H1 (cell line): ENCODE measurements at regions not wholly inside any gene's neighbourhood (a gene's known extent, or its start where the extent isn't known, plus 50 kb on each side); places are given as distances from the start of the nearest gene placed in this dataset.

Experiments used
- CTCF ChIA-PET: fragments of 300-600 bp; sonication (Branson Sonifier 250); formaldehyde crosslinking; loops from one replicate; lab custom pipeline; 2021; ENCODE audit not compliant: partially characterized antibody; lab: Charles Lee
- POLR2A ChIA-PET: fragments of 300-600 bp; sonication (Branson Sonifier 250); formaldehyde crosslinking; loops from one replicate; lab custom pipeline; 2021; ENCODE audit warnings: inconsistent platforms; ENCODE audit not compliant: partially characterized antibody; lab: Charles Lee
- DNase-seq, 2 experiments: peaks; one replicate each; pipeline versions ENCODE4 v3.0.0 to v3.0.0-alpha.2; 2010 to 2022; ENCODE audit warnings: low spot score in 2 of 2, low read depth in 1 of 2, mixed read lengths in 1 of 2
- FAIRE-seq: peaks from 2 replicates; lab custom pipeline; 2011; peaks lifted over from hg19 to GRCh38; lab: Jason Lieb, UNC
- H2AFZ ChIP-seq: 2 replicates; pipeline ENCODE4 v1.8.1; 2012; ENCODE audit warnings: low read length, inconsistent platforms
- H2AK5ac ChIP-seq: 2 replicates; pipeline ENCODE4 v1.6.1; 2013; ENCODE audit warnings: low read depth, low read length
- H2BK120ac ChIP-seq: replicated peaks from 2 replicates; pipeline ENCODE3; 2013; ENCODE audit warnings: low read depth, low read length, inconsistent platforms
- H2BK12ac ChIP-seq: 2 replicates; pipeline ENCODE4 v1.6.1; 2013; ENCODE audit warnings: low read depth, low read length
- H2BK15ac ChIP-seq: 2 replicates; pipeline ENCODE4 v1.6.1; 2013; ENCODE audit warnings: low read length
- H2BK20ac ChIP-seq: 2 replicates; pipeline ENCODE4 v1.6.1; 2013; ENCODE audit warnings: low read length
- H2BK5ac ChIP-seq: 2 replicates; pipeline ENCODE4 v1.6.1; 2013; ENCODE audit warnings: low read depth, low read length
- H3K14ac ChIP-seq: 2 replicates; pipeline ENCODE4 v1.6.1; 2013; ENCODE audit warnings: inconsistent platforms; ENCODE audit not compliant: insufficient read length
- H3K18ac ChIP-seq: 2 replicates; pipeline ENCODE4 v1.6.1; 2013; ENCODE audit warnings: low read length; ENCODE audit errors: extremely low read depth
- H3K23ac ChIP-seq: 2 replicates; pipeline ENCODE4 v1.6.1; 2013; ENCODE audit warnings: inconsistent platforms; ENCODE audit not compliant: insufficient read length
- H3K23me2 ChIP-seq: 2 replicates; pipeline ENCODE4 v1.6.1; 2013; ENCODE audit warnings: low read depth, low read length
- H3K27ac ChIP-seq: 2 replicates; pipeline ENCODE4 v1.6.1; 2011; ENCODE audit warnings: low read depth, low read length, inconsistent platforms
- H3K27me3 ChIP-seq, 4 experiments: replicated peaks in 1 of 4; 1 replicate in 1 of 4; 2 replicates in 3 of 4; pipeline versions ENCODE4 v1.6.1 to v1.8.1; 2011 to 2013; ENCODE audit warnings: low read length in 3 of 4, mild to moderate bottlenecking in 3 of 4, inconsistent platforms in 2 of 4, mixed read lengths in 2 of 4, moderate library complexity in 1 of 4; ENCODE audit not compliant: control insufficient read depth in 3 of 4, insufficient read depth in 3 of 4; ENCODE audit errors: extremely low read depth in 1 of 4
- H3K36me3 ChIP-seq, 4 experiments: 2 replicates each; pipeline versions ENCODE4 v1.6.1 to v1.8.1; 2011 to 2013; ENCODE audit warnings: mild to moderate bottlenecking in 4 of 4, low read length in 3 of 4, moderate library complexity in 2 of 4, control low read depth in 1 of 4, inconsistent platforms in 1 of 4; ENCODE audit not compliant: insufficient read depth in 4 of 4, control insufficient read depth in 2 of 4
- H3K4ac ChIP-seq: replicated peaks from 2 replicates; pipeline ENCODE3; 2013; ENCODE audit warnings: low read length, low read depth, mixed read lengths, inconsistent platforms; ENCODE audit not compliant: insufficient read length
- H3K4me1 ChIP-seq, 4 experiments: replicated peaks in 1 of 4; 1 replicate in 1 of 4; 2 replicates in 3 of 4; pipeline versions ENCODE4 v1.6.1 to v1.8.1; 2011 to 2013; ENCODE audit warnings: low read length in 3 of 4, inconsistent platforms in 2 of 4, mixed read lengths in 1 of 4; ENCODE audit not compliant: insufficient read depth in 4 of 4, control insufficient read depth in 3 of 4
- H3K4me2 ChIP-seq, 2 experiments: 2 replicates each; pipeline versions ENCODE4 v1.6.1 to v1.8.1; 2011 to 2013; ENCODE audit warnings: low read depth in 2 of 2, low read length in 2 of 2, control low read depth in 1 of 2, inconsistent platforms in 1 of 2, mild to moderate bottlenecking in 1 of 2; ENCODE audit not compliant: insufficient read depth in 1 of 2
- H3K4me3 ChIP-seq, 4 experiments: fragments of 200-600, 300-600 bp in 1 of 4; sonication (generic), shearing (Covaris generic), sonication (Bioruptor Twin) in 1 of 4; 2 replicates each; pipeline versions ENCODE4 v1.5.1 to v1.8.1; 2011 to 2016; ENCODE audit warnings: low read length in 4 of 4, low read depth in 3 of 4, control low read depth in 2 of 4, inconsistent platforms in 2 of 4, mild to moderate bottlenecking in 2 of 4, mixed read lengths in 1 of 4, moderate library complexity in 1 of 4; ENCODE audit not compliant: insufficient read depth in 2 of 4; ENCODE audit errors: extremely low read depth in 1 of 4
- H3K56ac ChIP-seq: replicated peaks from 2 replicates; pipeline ENCODE3; 2013; ENCODE audit warnings: low read depth, mild to moderate bottlenecking, mixed read lengths, low read length, inconsistent platforms; ENCODE audit not compliant: insufficient read length
- H3K79me1 ChIP-seq: 2 replicates; pipeline ENCODE4 v1.6.1; 2013; ENCODE audit warnings: low read depth, low read length, control low read depth
- H3K79me2 ChIP-seq, 2 experiments: 2 replicates each; pipeline versions ENCODE4 v1.6.1 to v1.8.1; 2012 to 2013; ENCODE audit warnings: low read length in 2 of 2, mild to moderate bottlenecking in 2 of 2, inconsistent platforms in 1 of 2; ENCODE audit not compliant: insufficient read depth in 2 of 2, control insufficient read depth in 1 of 2
- H3K9ac ChIP-seq, 4 experiments: replicated peaks in 1 of 4; 1 replicate in 1 of 4; 2 replicates in 3 of 4; pipeline versions ENCODE4 v1.6.1 to v1.8.1; 2011 to 2013; ENCODE audit warnings: low read depth in 3 of 4, low read length in 3 of 4, control low read depth in 2 of 4, mild to moderate bottlenecking in 2 of 4, moderate library complexity in 2 of 4, inconsistent platforms in 1 of 4; ENCODE audit errors: extremely low read depth in 1 of 4
- H3K9me3 ChIP-seq, 2 experiments: 2 replicates each; pipeline versions ENCODE4 v1.6.1 to v1.8.1; 2012 to 2013; ENCODE audit warnings: mild to moderate bottlenecking in 2 of 2, moderate library complexity in 2 of 2, control low read depth in 1 of 2, inconsistent platforms in 1 of 2, low read depth in 1 of 2, low read length in 1 of 2, mixed read lengths in 1 of 2; ENCODE audit not compliant: insufficient read depth in 2 of 2
- H4K20me1 ChIP-seq, 2 experiments: replicated peaks in 1 of 2; 2 replicates each; pipeline versions ENCODE3 to v1.8.1; 2011 to 2013; ENCODE audit warnings: inconsistent platforms in 2 of 2, low read length in 2 of 2, mild to moderate bottlenecking in 1 of 2; ENCODE audit not compliant: insufficient read depth in 2 of 2, control insufficient read depth in 1 of 2
- H4K5ac ChIP-seq: 2 replicates; pipeline ENCODE4 v1.6.1; 2013; ENCODE audit warnings: low read length, low read depth, mixed read lengths, inconsistent platforms; ENCODE audit not compliant: insufficient read length
- H4K8ac ChIP-seq: 2 replicates; pipeline ENCODE4 v1.8.0; 2013; ENCODE audit warnings: mild to moderate bottlenecking, moderate library complexity, low read length, inconsistent platforms; ENCODE audit not compliant: insufficient read depth; ENCODE audit errors: extremely low read depth
- H4K91ac ChIP-seq: replicated peaks from 2 replicates; pipeline ENCODE3; 2013; ENCODE audit warnings: low read length, mixed read lengths, inconsistent platforms; ENCODE audit not compliant: insufficient read length
- BCL11A ChIP-seq, 2 experiments: IDR thresholded peaks; one replicate each; pipeline ENCODE4 v1.6.1; 2011; ENCODE audit warnings: low read depth in 2 of 2, low read length in 2 of 2, mild to moderate bottlenecking in 2 of 2
- CREB1 ChIP-seq: IDR thresholded peaks from 2 replicates; pipeline ENCODE4 v1.6.1; 2012; ENCODE audit warnings: inconsistent platforms
- JUND ChIP-seq: IDR thresholded peaks from 2 replicates; pipeline ENCODE4 v1.6.1; 2011; ENCODE audit warnings: mild to moderate bottlenecking, improper control_type of control experiment, low read length
- NANOG ChIP-seq: IDR thresholded peaks from 2 replicates; pipeline ENCODE4 v1.6.1; 2011; ENCODE audit warnings: low read length, low read depth, mild to moderate bottlenecking, inconsistent platforms; ENCODE audit not compliant: insufficient read depth, poor library complexity, severe bottlenecking
- POLR2AphosphoS5 ChIP-seq: IDR thresholded peaks from 2 replicates; pipeline ENCODE4 v1.6.1; 2011; ENCODE audit warnings: low read depth, low read length
- RBBP5 ChIP-seq: IDR thresholded peaks from 2 replicates; pipeline ENCODE4 v1.7.1; 2012; ENCODE audit warnings: low read depth, mild to moderate bottlenecking, inconsistent platforms, low read length, moderate library complexity, borderline replicate concordance
- RFX5 ChIP-seq: IDR thresholded peaks from 2 replicates; pipeline ENCODE4 v1.6.1; 2011; ENCODE audit warnings: low read depth, low read length, improper control_type of control experiment, borderline replicate concordance
- RXRA ChIP-seq: IDR thresholded peaks from 2 replicates; pipeline ENCODE4 v1.6.1; 2011; ENCODE audit warnings: low read depth, mild to moderate bottlenecking, low read length, moderate library complexity; ENCODE audit not compliant: insufficient read depth
- SIX5 ChIP-seq: IDR thresholded peaks from 2 replicates; pipeline ENCODE4 v1.6.1; 2011; ENCODE audit warnings: mild to moderate bottlenecking, low read depth, low read length
- SP1 ChIP-seq: IDR thresholded peaks from 2 replicates; pipeline ENCODE4 v1.6.1; 2011; ENCODE audit warnings: low read depth, low read length
- SP2 ChIP-seq: IDR thresholded peaks from 2 replicates; pipeline ENCODE4 v1.6.1; 2012; ENCODE audit warnings: mild to moderate bottlenecking, low read length, inconsistent platforms
- YY1 ChIP-seq: IDR thresholded peaks from 2 replicates; pipeline ENCODE4 v1.6.1; 2011; ENCODE audit warnings: low read depth, mild to moderate bottlenecking, low read length
- WGBS, 2 experiments: shearing (Covaris generic) in 1 of 2; methylation state at CpG; one replicate each; pipeline versions ENCODE4 v1.1.6 to v1.1.7; 2013 to 2015; ENCODE audit warnings: low lambda C conversion rate in 2 of 2, mixed read lengths in 2 of 2, inconsistent platforms in 1 of 2, low coverage in 1 of 2, missing lambda C conversion rate in 1 of 2; ENCODE audit not compliant: insufficient replicate concordance in 2 of 2, insufficient coverage in 1 of 2, insufficient read length in 1 of 2; ENCODE audit errors: extremely low coverage in 1 of 2, missing lambda C conversion rate in 1 of 2; 5-methylcytosine and 5-hydroxymethylcytosine counted together
- TF ChIP-seq, protein P1 (sequence below): IDR thresholded peaks from 2 replicates; pipeline ENCODE4 v1.6.1; 2012; ENCODE audit warnings: inconsistent platforms
- TF ChIP-seq, protein P2 (sequence below): IDR thresholded peaks from 2 replicates; pipeline ENCODE4 v1.6.1; 2012; ENCODE audit warnings: low read length, inconsistent platforms

DNA sequence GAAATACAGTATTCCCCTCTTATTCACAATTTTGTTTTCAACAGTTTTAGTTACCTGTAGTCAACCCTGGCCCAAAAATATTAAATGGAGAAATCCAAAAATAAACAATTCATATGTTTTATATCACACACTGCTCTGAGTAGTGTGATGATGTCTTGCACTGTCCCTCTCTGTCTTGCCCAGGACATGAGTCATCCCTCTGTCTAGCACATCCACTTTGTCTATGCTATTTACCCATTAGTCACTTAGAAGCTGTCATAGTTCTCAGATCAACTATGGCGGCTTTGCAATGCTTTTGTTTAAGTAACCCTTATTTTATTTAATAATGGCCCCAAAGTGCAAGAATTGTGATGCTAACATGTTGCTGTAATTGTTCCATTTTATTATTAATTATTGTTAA, 380.6 kb upstream of the REG3G start:
- H3K23me2 ChIP-seq, result no peaks in the 10 kb centered on the region
- no peaks in the 10 kb centered on the region for H3K4me1 ChIP-seq
- no peak overlapping the region for H4K91ac ChIP-seq
- H3K18ac ChIP-seq, result no peak overlapping the region
- H3K36me3 ChIP-seq, result no peaks in the 10 kb centered on the region
- no peak overlapping the region for H2BK5ac ChIP-seq
- H3K79me1 ChIP-seq, result no peaks in the 10 kb centered on the region
- no peak overlapping the region for H3K27ac ChIP-seq
- H3K23ac ChIP-seq, result no peak overlapping the region
- no peak overlapping the region for H3K56ac ChIP-seq
- H2BK20ac ChIP-seq, result no peak overlapping the region
- H3K14ac ChIP-seq, result no peak overlapping the region
- no peak overlapping the region for H4K5ac ChIP-seq
- H3K4ac ChIP-seq, result no peak overlapping the region
- FAIRE-seq, result no peak
- no peaks in the 10 kb centered on the region for H3K27me3 ChIP-seq
- no peak overlapping the region for H4K8ac ChIP-seq
- H3K4me2 ChIP-seq, result no peak overlapping the region
- H2BK12ac ChIP-seq, result no peak overlapping the region
- H3K79me2 ChIP-seq, result no peaks in the 10 kb centered on the region
- no peak overlapping the region for H2AFZ ChIP-seq
- no peak overlapping the region for H3K4me3 ChIP-seq
- WGBS, 2 experiments, result 88% methylated on average over 1 of the region's 1 CpG; no CpG with 5 or more reads in 1 of the 2 experiments
- DNase-seq, result no peak
- CTCF ChIA-PET, result no interaction called here
- POLR2A ChIA-PET, result no interaction called here
- no peak overlapping the region for H2BK120ac ChIP-seq
- H2BK15ac ChIP-seq, result no peak overlapping the region
- no peak overlapping the region for H2AK5ac ChIP-seq
- H3K9me3 ChIP-seq, result no peaks in the 10 kb centered on the region
- H4K20me1 ChIP-seq, result no peaks in the 10 kb centered on the region
- no peak overlapping the region for H3K9ac ChIP-seq
- no peak for TF ChIP-seq RXRA
- no peak for TF ChIP-seq BCL11A (IDR thresholded peaks at IDR 0.05; ENCODE audit: low read depth in 2 of 2, low read length in 2 of 2)
- no peak for TF ChIP-seq SIX5
- no peak for TF ChIP-seq JUND
- TF ChIP-seq POLR2AphosphoS5, result no peak
- no peak for TF ChIP-seq SP2
- TF ChIP-seq NANOG, result no peak
- no peak for TF ChIP-seq SP1
- TF ChIP-seq YY1, result no peak
- no peak for TF ChIP-seq RBBP5
- TF ChIP-seq, protein P1, sequence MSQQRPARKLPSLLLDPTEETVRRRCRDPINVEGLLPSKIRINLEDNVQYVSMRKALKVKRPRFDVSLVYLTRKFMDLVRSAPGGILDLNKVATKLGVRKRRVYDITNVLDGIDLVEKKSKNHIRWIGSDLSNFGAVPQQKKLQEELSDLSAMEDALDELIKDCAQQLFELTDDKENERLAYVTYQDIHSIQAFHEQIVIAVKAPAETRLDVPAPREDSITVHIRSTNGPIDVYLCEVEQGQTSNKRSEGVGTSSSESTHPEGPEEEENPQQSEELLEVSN, result no peak
- TF ChIP-seq CREB1, result no peak
- TF ChIP-seq, protein P2, sequence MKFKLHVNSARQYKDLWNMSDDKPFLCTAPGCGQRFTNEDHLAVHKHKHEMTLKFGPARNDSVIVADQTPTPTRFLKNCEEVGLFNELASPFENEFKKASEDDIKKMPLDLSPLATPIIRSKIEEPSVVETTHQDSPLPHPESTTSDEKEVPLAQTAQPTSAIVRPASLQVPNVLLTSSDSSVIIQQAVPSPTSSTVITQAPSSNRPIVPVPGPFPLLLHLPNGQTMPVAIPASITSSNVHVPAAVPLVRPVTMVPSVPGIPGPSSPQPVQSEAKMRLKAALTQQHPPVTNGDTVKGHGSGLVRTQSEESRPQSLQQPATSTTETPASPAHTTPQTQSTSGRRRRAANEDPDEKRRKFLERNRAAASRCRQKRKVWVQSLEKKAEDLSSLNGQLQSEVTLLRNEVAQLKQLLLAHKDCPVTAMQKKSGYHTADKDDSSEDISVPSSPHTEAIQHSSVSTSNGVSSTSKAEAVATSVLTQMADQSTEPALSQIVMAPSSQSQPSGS, result no peak
- no peak for TF ChIP-seq RFX5
